ENCODE measurements at regions not wholly inside any gene's neighbourhood (a gene's known extent, or its start where the extent isn't known, plus 50 kb on each side); places are given as distances from the start of the nearest gene placed in this dataset.
A peak's percentile ranks its signal among the peaks of the same experiment; 100 is the strongest.

GRCh38 chr4:120977435-120977997, 55.0 kb upstream of the PRDM5 start:
- no peak overlapping the region for H3K27ac ChIP-seq
- peak; percentile 26 for DNase-seq (ENCODE audit: low read depth, low spot score)

DNA sequence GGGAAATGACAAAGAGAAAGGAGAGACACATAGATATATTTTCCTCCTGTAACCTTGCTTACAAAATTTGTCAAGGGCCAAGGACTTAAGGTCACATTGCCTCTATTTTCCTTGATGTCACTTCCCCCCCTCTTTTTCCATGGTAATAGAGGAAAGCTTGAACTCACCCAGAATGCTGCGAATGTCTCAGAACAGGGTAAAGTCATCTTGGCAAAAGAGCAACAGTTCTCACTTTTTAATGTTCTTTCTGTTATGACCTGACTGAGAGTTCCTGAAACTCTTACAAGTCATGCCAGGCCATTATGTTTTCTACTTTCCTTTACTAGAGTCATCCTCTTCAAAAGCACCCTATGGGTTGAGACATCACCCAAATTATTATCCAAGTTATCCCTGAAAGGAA, 50.7 kb upstream of the PRDM5 start:
- DNase-seq (ENCODE audit: low read depth, low spot score) = no peak
- no peak overlapping the region for H3K27ac ChIP-seq
